PFSK-1 (cell line): ENCODE measurements at regions not wholly inside any gene's neighbourhood (a gene's known extent, or its start where the extent isn't known, plus 50 kb on each side); places are given as distances from the start of the nearest gene placed in this dataset.

Experiments
- FOXP2 ChIP-seq: optimal IDR thresholded peaks from 2 replicates; pipeline ENCODE3; 2011; ENCODE audit warnings: borderline replicate concordance, control low read depth, inconsistent platforms; ENCODE audit not compliant: insufficient read depth; ENCODE audit errors: extremely low read length, extremely low read depth
- POLR2AphosphoS5 ChIP-seq: IDR thresholded peaks from 2 replicates; pipeline ENCODE4 v1.6.1; 2012; ENCODE audit warnings: low read depth, mild to moderate bottlenecking, control low read depth, low read length, moderate library complexity
- REST ChIP-seq, 2 experiments: IDR thresholded peaks; 2 replicates each; pipeline versions ENCODE4 v1.6.1 to v1.8.0; 2011 to 2012; ENCODE audit warnings: low read depth in 2 of 2, low read length in 2 of 2, control low read depth in 1 of 2, inconsistent platforms in 1 of 2, mild to moderate bottlenecking in 1 of 2, moderate library complexity in 1 of 2; ENCODE audit not compliant: insufficient read depth in 1 of 2
- SIN3A ChIP-seq: IDR thresholded peaks from 2 replicates; pipeline ENCODE4 v1.6.1; 2012; ENCODE audit warnings: mild to moderate bottlenecking, low read length, moderate library complexity, borderline replicate concordance; ENCODE audit not compliant: insufficient read depth
- TAF1 ChIP-seq: IDR thresholded peaks from 2 replicates; pipeline ENCODE4 v1.6.1; 2012; ENCODE audit warnings: low read length, control low read depth, borderline replicate concordance; ENCODE audit not compliant: insufficient read depth

- TF ChIP-seq TAF1, result no peak
- TF ChIP-seq SIN3A, result no peak
- TF ChIP-seq POLR2AphosphoS5, result no peak
Observed at GRCh38 chr6:133612459-133612858, 276.5 kb upstream of the TCF21 start.

- TF ChIP-seq REST (IDR thresholded peaks at IDR 0.05; ENCODE audit: insufficient read depth in 1 of 2, low read depth in 2 of 2, low read length in 2 of 2) (no peak), TAF1 (no peak), FOXP2 (no peak), SIN3A (no peak), POLR2AphosphoS5 (no peak)
Observed at GRCh38 chr6:133613211-133613610, 275.7 kb upstream of the TCF21 start.

GRCh38 chr6:133621751-133622150 is 267.2 kb upstream of the TCF21 start:
- TF ChIP-seq SIN3A (no peak), FOXP2 (no peak), POLR2AphosphoS5 (no peak), REST (IDR thresholded peaks at IDR 0.05; ENCODE audit: insufficient read depth in 1 of 2, low read depth in 2 of 2, low read length in 2 of 2) (no peak), TAF1 (no peak)

GRCh38 chr6:133623065-133623464 is 265.8 kb upstream of the TCF21 start:
- TF ChIP-seq SIN3A, result no peak
- TF ChIP-seq POLR2AphosphoS5, result no peak
- no peak for TF ChIP-seq FOXP2
- TF ChIP-seq TAF1, result no peak
- no peak for TF ChIP-seq REST (IDR thresholded peaks at IDR 0.05; ENCODE audit: insufficient read depth in 1 of 2, low read depth in 2 of 2, low read length in 2 of 2)

GRCh38 chr6:133623621-133624020 is 265.3 kb upstream of the TCF21 start:
- TF ChIP-seq SIN3A (no peak), POLR2AphosphoS5 (no peak), REST (IDR thresholded peaks at IDR 0.05; ENCODE audit: insufficient read depth in 1 of 2, low read depth in 2 of 2, low read length in 2 of 2) (no peak), FOXP2 (no peak), TAF1 (no peak)
